Fibroblast of lung (primary cell): ENCODE measurements at regions not wholly inside any gene's neighbourhood (a gene's known extent, or its start where the extent isn't known, plus 50 kb on each side); places are given as distances from the start of the nearest gene placed in this dataset.

Experiments used
- CTCF ChIP-seq, 2 donors: IDR thresholded peaks in 1 of 2; conservative IDR thresholded peaks in 1 of 2; 1 replicate in 1 of 2; 2 replicates in 1 of 2; pipeline ENCODE4 v1.5.1; 2011 to 2012; ENCODE audit warnings: low read length in 2 of 2, control low read depth in 1 of 2, inconsistent platforms in 1 of 2, low read depth in 1 of 2, mild to moderate bottlenecking in 1 of 2
- EZH2 ChIP-seq: IDR thresholded peaks from 2 replicates; pipeline ENCODE4 v1.5.1; 2012; ENCODE audit warnings: low read length, control low read depth, mild to moderate bottlenecking; ENCODE audit errors: missing control alignments

GRCh38 chr5:34591723-34592122, 64.4 kb upstream of the RAI14 start:
- no peak for TF ChIP-seq CTCF (conservative IDR thresholded peaks at IDR 0.05 in 1 of 2, IDR thresholded peaks at IDR 0.05 in 1 of 2; ENCODE audit: low read depth in 1 of 2, low read length in 2 of 2)
- no peak for TF ChIP-seq EZH2
